ENCODE measurements at regions not wholly inside any gene's neighbourhood (a gene's known extent, or its start where the extent isn't known, plus 50 kb on each side); places are given as distances from the start of the nearest gene placed in this dataset.

- TF ChIP-seq CTCF (IDR thresholded peaks at IDR 0.05; ENCODE audit: control insufficient read depth, extremely low read depth, insufficient read depth), result no peak
- H3K4me3 ChIP-seq (ENCODE audit: low read depth, low read length), result no peak overlapping the region
- no peak for DNase-seq (ENCODE audit: low read depth)
These were observed 122.9 kb upstream of the RAP1B start for GRCh38 chr12:68487721-68488309.

GRCh38 chr12:68489273-68489672 is 121.4 kb upstream of the RAP1B start:
- no peak for TF ChIP-seq CTCF (IDR thresholded peaks at IDR 0.05; ENCODE audit: control insufficient read depth, extremely low read depth, insufficient read depth)
- no peak for DNase-seq (ENCODE audit: low read depth)
- H3K4me3 ChIP-seq (ENCODE audit: low read depth, low read length), result no peak overlapping the region

- no peak overlapping the region for H3K4me3 ChIP-seq (ENCODE audit: low read depth, low read length)
- TF ChIP-seq CTCF (IDR thresholded peaks at IDR 0.05; ENCODE audit: control insufficient read depth, extremely low read depth, insufficient read depth), result no peak
- DNase-seq (ENCODE audit: low read depth), result no peak
These were observed 120.2 kb upstream of the RAP1B start for GRCh38 chr12:68490476-68490875.

- DNase-seq (ENCODE audit: low read depth), result no peak
- TF ChIP-seq CTCF (IDR thresholded peaks at IDR 0.05; ENCODE audit: control insufficient read depth, extremely low read depth, insufficient read depth), result no peak
- H3K4me3 ChIP-seq (ENCODE audit: low read depth, low read length), result no peak overlapping the region
These were observed 119.3 kb upstream of the RAP1B start for GRCh38 chr12:68491204-68491960.

- no peak for DNase-seq (ENCODE audit: low read depth)
- H3K4me3 ChIP-seq (ENCODE audit: low read depth, low read length), result no peak overlapping the region
- no peak for TF ChIP-seq CTCF (IDR thresholded peaks at IDR 0.05; ENCODE audit: control insufficient read depth, extremely low read depth, insufficient read depth)
These were observed 115.2 kb upstream of the RAP1B start for GRCh38 chr12:68495336-68496070.

- H3K4me3 ChIP-seq (ENCODE audit: low read depth, low read length), result no peak overlapping the region
- no peak for TF ChIP-seq CTCF (IDR thresholded peaks at IDR 0.05; ENCODE audit: control insufficient read depth, extremely low read depth, insufficient read depth)
- no peak for DNase-seq (ENCODE audit: low read depth)
These were observed 113.6 kb upstream of the RAP1B start for GRCh38 chr12:68497107-68497506.

Data from LNCaP clone FGC (cell line).